H9 (cell line): ENCODE measurements at regions not wholly inside any gene's neighbourhood (a gene's known extent, or its start where the extent isn't known, plus 50 kb on each side); places are given as distances from the start of the nearest gene placed in this dataset.

ENCODE experiments used
- DNase-seq: peaks from one replicate; pipeline ENCODE4 v3.0.0-alpha.2; 2017
- H2AFZ ChIP-seq: one replicate; pipeline ENCODE4 v1.6.1; 2013; ENCODE audit warnings: mild to moderate bottlenecking, low read length, control low read depth, moderate library complexity
- H2AK5ac ChIP-seq: 2 replicates; pipeline ENCODE4 v1.6.1; 2013; ENCODE audit warnings: low read length, control low read depth, mixed read lengths; ENCODE audit not compliant: insufficient read length
- H2BK120ac ChIP-seq: one replicate; pipeline ENCODE4 v1.6.1; 2013; ENCODE audit warnings: low read depth, mild to moderate bottlenecking, low read length, control low read depth, inconsistent platforms; ENCODE audit not compliant: poor library complexity, severe bottlenecking
- H2BK12ac ChIP-seq: 2 replicates; pipeline ENCODE4 v1.6.1; 2013; ENCODE audit warnings: low read length, control low read depth, mixed read lengths, low read depth; ENCODE audit not compliant: insufficient read length
- H2BK15ac ChIP-seq: 2 replicates; pipeline ENCODE4 v1.6.1; 2013; ENCODE audit warnings: low read depth, low read length, control low read depth
- H2BK20ac ChIP-seq: one replicate; pipeline ENCODE4 v1.6.1; 2013; ENCODE audit warnings: low read depth, mild to moderate bottlenecking, low read length, control low read depth, inconsistent platforms; ENCODE audit not compliant: poor library complexity, severe bottlenecking
- H2BK5ac ChIP-seq: 2 replicates; pipeline ENCODE4 v1.6.1; 2013; ENCODE audit warnings: low read length, control low read depth, mixed read lengths; ENCODE audit not compliant: insufficient read length
- H3K14ac ChIP-seq: 2 replicates; pipeline ENCODE4 v1.6.1; 2013; ENCODE audit warnings: low read length, control low read depth; ENCODE audit not compliant: insufficient read depth
- H3K18ac ChIP-seq: 2 replicates; pipeline ENCODE4 v1.6.1; 2013; ENCODE audit warnings: low read depth, mild to moderate bottlenecking, mixed read lengths, low read length, control low read depth; ENCODE audit not compliant: insufficient read length
- H3K23ac ChIP-seq: 2 replicates; pipeline ENCODE4 v1.6.1; 2013; ENCODE audit warnings: low read length, control low read depth, mixed read lengths, low read depth; ENCODE audit not compliant: insufficient read length
- H3K23me2 ChIP-seq: 2 replicates; pipeline ENCODE4 v1.6.1; 2013; ENCODE audit warnings: low read depth, mild to moderate bottlenecking, mixed read lengths, low read length, control low read depth; ENCODE audit not compliant: insufficient read length, poor library complexity, severe bottlenecking
- H3K27ac ChIP-seq: 2 replicates; pipeline ENCODE4 v1.5.1; 2013; ENCODE audit warnings: low read length, control low read depth, mixed read lengths, low read depth; ENCODE audit not compliant: insufficient read length
- H3K27me3 ChIP-seq: 2 replicates; pipeline ENCODE4 v1.6.1; 2013; ENCODE audit warnings: low read length, control low read depth, inconsistent platforms; ENCODE audit not compliant: insufficient read depth
- H3K4ac ChIP-seq: 2 replicates; pipeline ENCODE4 v1.6.1; 2013; ENCODE audit warnings: low read depth, mild to moderate bottlenecking, control low read depth, inconsistent platforms, low read length, moderate library complexity
- H3K4me1 ChIP-seq: 2 replicates; pipeline ENCODE4 v1.6.1; 2013; ENCODE audit warnings: low read length, control low read depth, inconsistent platforms; ENCODE audit not compliant: insufficient read depth
- H3K4me2 ChIP-seq: 2 replicates; pipeline ENCODE4 v1.6.1; 2013; ENCODE audit warnings: low read length, control low read depth, mixed read lengths; ENCODE audit not compliant: insufficient read length, insufficient read depth
- H3K56ac ChIP-seq: 2 replicates; pipeline ENCODE4 v1.6.1; 2013; ENCODE audit warnings: low read depth, mild to moderate bottlenecking, mixed read lengths, low read length, control low read depth; ENCODE audit not compliant: insufficient read length
- H3K79me1 ChIP-seq: 2 replicates; pipeline ENCODE4 v1.6.1; 2013; ENCODE audit warnings: low read depth, mild to moderate bottlenecking, moderate library complexity, low read length, control low read depth, inconsistent platforms; ENCODE audit not compliant: insufficient read depth, poor library complexity, severe bottlenecking
- H3K79me2 ChIP-seq: 2 replicates; pipeline ENCODE4 v1.6.1; 2013; ENCODE audit warnings: low read length, control low read depth, inconsistent platforms; ENCODE audit not compliant: insufficient read depth
- H3K9ac ChIP-seq: 2 replicates; pipeline ENCODE4 v1.6.1; 2013; ENCODE audit warnings: low read length, control low read depth, mixed read lengths; ENCODE audit not compliant: insufficient read length; ENCODE audit errors: extremely low read depth
- H3K9me3 ChIP-seq: one replicate; pipeline ENCODE4 v1.6.1; 2013; ENCODE audit warnings: low read depth, low read length, inconsistent platforms; ENCODE audit not compliant: control insufficient read depth
- H3T11ph ChIP-seq: one replicate; pipeline ENCODE4 v1.6.1; 2013; ENCODE audit warnings: mild to moderate bottlenecking, low read length, control low read depth, inconsistent platforms
- H4K20me1 ChIP-seq: one replicate; pipeline ENCODE4 v1.6.1; 2013; ENCODE audit not compliant: control insufficient read depth, insufficient read length, insufficient read depth
- H4K5ac ChIP-seq: 2 replicates; pipeline ENCODE4 v1.6.1; 2013; ENCODE audit warnings: low read depth, mild to moderate bottlenecking, mixed read lengths, low read length, control low read depth; ENCODE audit not compliant: insufficient read length
- H4K8ac ChIP-seq: replicated peaks from 2 replicates; pipeline ENCODE4 v1.6.1; 2013; ENCODE audit warnings: low read length, control low read depth, mixed read lengths, low read depth; ENCODE audit not compliant: insufficient read length
- H4K91ac ChIP-seq: 2 replicates; pipeline ENCODE4 v1.6.1; 2013; ENCODE audit warnings: low read depth, mild to moderate bottlenecking, moderate library complexity, mixed read lengths, low read length, control low read depth; ENCODE audit not compliant: insufficient read length
- H3K27ac Mint-ChIP-seq, 3 experiments: 2 replicates in 2 of 3; 3 replicates in 1 of 3; pipeline ENCODE4 v1.8.0; 2020 to 2021; ENCODE audit warnings: mixed read lengths in 3 of 3, mild to moderate bottlenecking in 1 of 3, moderate library complexity in 1 of 3
- H3K27me3 Mint-ChIP-seq: 2 replicates; pipeline ENCODE4 v1.8.0; 2021; ENCODE audit warnings: low read depth, mild to moderate bottlenecking, moderate library complexity, mixed read lengths
- H3K36me3 Mint-ChIP-seq, 3 experiments: 2 replicates in 2 of 3; 3 replicates in 1 of 3; pipeline ENCODE4 v1.8.0; 2020 to 2021; ENCODE audit warnings: low read depth in 3 of 3, mixed read lengths in 3 of 3; ENCODE audit not compliant: insufficient read depth in 1 of 3
- H3K4me1 Mint-ChIP-seq, 2 experiments: 2 replicates each; pipeline ENCODE4 v1.8.0; 2020; ENCODE audit warnings: mixed read lengths in 2 of 2
- H3K4me3 Mint-ChIP-seq, 2 experiments: 2 replicates in 1 of 2; 3 replicates in 1 of 2; pipeline ENCODE4 v1.8.0; 2020 to 2021; ENCODE audit warnings: mild to moderate bottlenecking in 2 of 2, mixed read lengths in 2 of 2, moderate library complexity in 1 of 2
- H3K9me3 Mint-ChIP-seq, 2 experiments: 2 replicates in 1 of 2; 3 replicates in 1 of 2; pipeline ENCODE4 v1.8.0; 2020; ENCODE audit warnings: mild to moderate bottlenecking in 2 of 2, mixed read lengths in 2 of 2, moderate library complexity in 1 of 2
- WGBS: extraction: QIAGEN DNeasy Blood & Tissue Kit; methylation state at CpG from one replicate; pipeline ENCODE4 v1.1.7; 2013; ENCODE audit warnings: missing lambda C conversion rate, low lambda C conversion rate, mixed read lengths; ENCODE audit not compliant: insufficient read length; ENCODE audit errors: extremely low coverage; 5-methylcytosine and 5-hydroxymethylcytosine counted together
- TF ChIP-seq, protein P1 (sequence below): fragments of 200-600 bp; sonication (generic); conservative IDR thresholded peaks from 3 replicates; pipeline ENCODE4 v1.8.0; 2021; ENCODE audit warnings: antibody characterized with exemption, mild to moderate bottlenecking

DNA sequence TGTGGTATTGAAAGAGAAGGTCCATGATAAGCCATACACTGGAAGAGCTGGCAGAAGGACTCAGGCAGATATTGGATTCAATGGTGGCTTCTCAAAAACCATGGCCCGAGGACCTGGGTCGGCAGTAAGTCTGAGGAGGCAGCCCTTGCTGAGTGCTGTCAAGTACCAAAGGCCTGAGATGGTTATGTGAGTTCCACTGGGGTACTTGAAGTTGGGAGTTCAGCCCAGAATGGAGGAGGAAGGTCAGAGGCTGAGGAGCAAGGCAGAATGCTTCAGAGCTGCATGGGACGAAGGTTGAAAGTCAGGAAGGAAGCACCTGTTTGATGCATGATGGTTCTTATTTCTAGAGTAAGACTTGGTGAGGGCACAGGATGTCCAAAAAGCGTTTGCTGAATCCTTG, 194.9 kb downstream of the DIRAS2 start:
- Histone ChIP-seq H3K79me2 (no peaks in the 10 kb centered on the region), H2AFZ (no peak overlapping the region), H3K23ac (no peak overlapping the region), H2BK12ac (no peak overlapping the region), H3K23me2 (no peaks in the 10 kb centered on the region), H3K14ac (no peak overlapping the region; the same call in 1 of the 2 replicates), H2BK120ac (no peak overlapping the region), H2BK20ac (no peak overlapping the region), H2BK15ac (no peak overlapping the region), H4K91ac (no peak overlapping the region), H4K5ac (no peak overlapping the region), H4K8ac (no peak overlapping the region), H3K4me2 (no peak overlapping the region), H4K20me1 (no peaks in the 10 kb centered on the region), H3K79me1 (no peaks in the 10 kb centered on the region), H3K9me3 (no peaks in the 10 kb centered on the region), H3K56ac (no peak overlapping the region), H3K27ac (no peak overlapping the region), H2AK5ac (no peak overlapping the region), H3K18ac (no peak overlapping the region), H3K4ac (no peak overlapping the region), H3K27me3 (no peaks in the 10 kb centered on the region), H3T11ph (no peak overlapping the region), H3K9ac (no peak overlapping the region), H3K4me1 (peaks cover 6% of the 10 kb centered on the region; the same call in 1 of the 2 replicates), H2BK5ac (no peak overlapping the region)
- no peak overlapping the region for H3K4me3 Mint-ChIP-seq
- H3K36me3 Mint-ChIP-seq, result no peaks in the 10 kb centered on the region; a peak in 1 of 7 replicates
- H3K27me3 Mint-ChIP-seq, result peaks cover 4% of the 10 kb centered on the region; the same call in 1 of the 2 replicates
- no peaks in the 10 kb centered on the region for H3K9me3 Mint-ChIP-seq
- WGBS, result no CpG with 5 or more reads among the region's 4 CpGs
- TF ChIP-seq, protein P1, sequence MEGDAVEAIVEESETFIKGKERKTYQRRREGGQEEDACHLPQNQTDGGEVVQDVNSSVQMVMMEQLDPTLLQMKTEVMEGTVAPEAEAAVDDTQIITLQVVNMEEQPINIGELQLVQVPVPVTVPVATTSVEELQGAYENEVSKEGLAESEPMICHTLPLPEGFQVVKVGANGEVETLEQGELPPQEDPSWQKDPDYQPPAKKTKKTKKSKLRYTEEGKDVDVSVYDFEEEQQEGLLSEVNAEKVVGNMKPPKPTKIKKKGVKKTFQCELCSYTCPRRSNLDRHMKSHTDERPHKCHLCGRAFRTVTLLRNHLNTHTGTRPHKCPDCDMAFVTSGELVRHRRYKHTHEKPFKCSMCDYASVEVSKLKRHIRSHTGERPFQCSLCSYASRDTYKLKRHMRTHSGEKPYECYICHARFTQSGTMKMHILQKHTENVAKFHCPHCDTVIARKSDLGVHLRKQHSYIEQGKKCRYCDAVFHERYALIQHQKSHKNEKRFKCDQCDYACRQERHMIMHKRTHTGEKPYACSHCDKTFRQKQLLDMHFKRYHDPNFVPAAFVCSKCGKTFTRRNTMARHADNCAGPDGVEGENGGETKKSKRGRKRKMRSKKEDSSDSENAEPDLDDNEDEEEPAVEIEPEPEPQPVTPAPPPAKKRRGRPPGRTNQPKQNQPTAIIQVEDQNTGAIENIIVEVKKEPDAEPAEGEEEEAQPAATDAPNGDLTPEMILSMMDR, result no peak
- no peak overlapping the region for H3K27ac Mint-ChIP-seq
- H3K4me1 Mint-ChIP-seq, result peaks cover 15 to 19% of the 10 kb centered on the region in 2 experiments
- DNase-seq, result no peak
